ENCODE measurements at regions not wholly inside any gene's neighbourhood (a gene's known extent, or its start where the extent isn't known, plus 50 kb on each side); places are given as distances from the start of the nearest gene placed in this dataset.

DNA sequence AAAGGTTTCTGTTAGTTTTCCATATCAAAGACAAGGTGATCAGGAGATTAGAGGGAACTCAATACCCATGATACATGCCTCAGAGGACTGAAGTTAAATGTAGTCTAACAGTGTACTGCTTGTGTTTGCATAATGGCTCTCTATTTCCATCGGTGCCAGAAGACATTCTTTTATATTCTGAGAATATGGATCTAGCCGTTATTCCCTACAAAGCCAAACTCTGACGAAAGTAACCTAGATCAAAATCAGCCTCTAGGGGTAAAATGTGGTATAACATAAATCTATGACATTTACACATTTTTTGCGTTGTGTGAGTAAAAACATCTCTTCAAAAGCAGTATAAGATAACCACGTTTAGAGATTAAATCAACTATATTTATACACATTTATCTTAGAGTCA is 2232.7 kb downstream of the PCDH9 start:
- TF ChIP-seq, protein P1, sequence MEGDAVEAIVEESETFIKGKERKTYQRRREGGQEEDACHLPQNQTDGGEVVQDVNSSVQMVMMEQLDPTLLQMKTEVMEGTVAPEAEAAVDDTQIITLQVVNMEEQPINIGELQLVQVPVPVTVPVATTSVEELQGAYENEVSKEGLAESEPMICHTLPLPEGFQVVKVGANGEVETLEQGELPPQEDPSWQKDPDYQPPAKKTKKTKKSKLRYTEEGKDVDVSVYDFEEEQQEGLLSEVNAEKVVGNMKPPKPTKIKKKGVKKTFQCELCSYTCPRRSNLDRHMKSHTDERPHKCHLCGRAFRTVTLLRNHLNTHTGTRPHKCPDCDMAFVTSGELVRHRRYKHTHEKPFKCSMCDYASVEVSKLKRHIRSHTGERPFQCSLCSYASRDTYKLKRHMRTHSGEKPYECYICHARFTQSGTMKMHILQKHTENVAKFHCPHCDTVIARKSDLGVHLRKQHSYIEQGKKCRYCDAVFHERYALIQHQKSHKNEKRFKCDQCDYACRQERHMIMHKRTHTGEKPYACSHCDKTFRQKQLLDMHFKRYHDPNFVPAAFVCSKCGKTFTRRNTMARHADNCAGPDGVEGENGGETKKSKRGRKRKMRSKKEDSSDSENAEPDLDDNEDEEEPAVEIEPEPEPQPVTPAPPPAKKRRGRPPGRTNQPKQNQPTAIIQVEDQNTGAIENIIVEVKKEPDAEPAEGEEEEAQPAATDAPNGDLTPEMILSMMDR (IDR thresholded peaks at IDR 0.05) = peak in 1 of 4 experiments; percentile 16
- TF ChIP-seq POLR2A (IDR thresholded peaks at IDR 0.05) = no peak

Measured in prostate gland (tissue), 2 donors.